ENCODE measurements at regions not wholly inside any gene's neighbourhood (a gene's known extent, or its start where the extent isn't known, plus 50 kb on each side); places are given as distances from the start of the nearest gene placed in this dataset.

GRCh38 chr9:82410306-82410705 lies 421.7 kb downstream of the SPATA31D1 start:
- Histone ChIP-seq H3K27me3 (ENCODE audit: control insufficient read depth, insufficient read depth, low read length, poor library complexity, severe bottlenecking) (no peaks in the 10 kb centered on the region), H3K36me3 (ENCODE audit: control insufficient read depth, insufficient read depth, low read length) (no peaks in the 10 kb centered on the region), H3K4me1 (ENCODE audit: control insufficient read depth, insufficient read depth, low read length) (no peaks in the 10 kb centered on the region), H3K9ac (ENCODE audit: extremely low read depth, low read length, poor library complexity, severe bottlenecking) (no peak overlapping the region), H3K4me3 (ENCODE audit: low read length) (no peak overlapping the region), H3K27ac (ENCODE audit: low read depth, low read length) (no peak overlapping the region), H3K9me3 (ENCODE audit: control insufficient read depth, low read length) (no peaks in the 10 kb centered on the region)
- no peak for TF ChIP-seq CTCF (conservative IDR thresholded peaks at IDR 0.05)
- Mint-ChIP-seq H3K4me1 (no peaks in the 10 kb centered on the region), H3K27ac (no peak overlapping the region), H3K27me3 (ENCODE audit: insufficient read depth) (no peaks in the 10 kb centered on the region), H3K36me3 (ENCODE audit: low read depth) (no peaks in the 10 kb centered on the region), H3K9me3 (no peaks in the 10 kb centered on the region), H3K4me3 (no peak overlapping the region)
- DNase-seq = no peak

GRCh38 chr9:82410866-82411265 lies 422.3 kb downstream of the SPATA31D1 start:
- Histone ChIP-seq H3K9ac (ENCODE audit: extremely low read depth, low read length, poor library complexity, severe bottlenecking) (no peak overlapping the region), H3K36me3 (ENCODE audit: control insufficient read depth, insufficient read depth, low read length) (no peaks in the 10 kb centered on the region), H3K4me1 (ENCODE audit: control insufficient read depth, insufficient read depth, low read length) (no peaks in the 10 kb centered on the region), H3K9me3 (ENCODE audit: control insufficient read depth, low read length) (no peaks in the 10 kb centered on the region), H3K27me3 (ENCODE audit: control insufficient read depth, insufficient read depth, low read length, poor library complexity, severe bottlenecking) (no peaks in the 10 kb centered on the region), H3K4me3 (ENCODE audit: low read length) (no peak overlapping the region), H3K27ac (ENCODE audit: low read depth, low read length) (no peak overlapping the region)
- DNase-seq = no peak
- no peak for TF ChIP-seq CTCF (conservative IDR thresholded peaks at IDR 0.05)
- H3K27me3 Mint-ChIP-seq (ENCODE audit: insufficient read depth) = no peaks in the 10 kb centered on the region
- H3K27ac Mint-ChIP-seq = no peak overlapping the region
- H3K4me1 Mint-ChIP-seq = no peaks in the 10 kb centered on the region
- H3K36me3 Mint-ChIP-seq (ENCODE audit: low read depth) = no peaks in the 10 kb centered on the region
- H3K9me3 Mint-ChIP-seq = no peaks in the 10 kb centered on the region
- H3K4me3 Mint-ChIP-seq = no peak overlapping the region

- H3K27ac ChIP-seq (ENCODE audit: low read depth, low read length) = no peak overlapping the region
- no peak overlapping the region for H3K27ac Mint-ChIP-seq
Measured at GRCh38 chr9:82412586-82413305, 424.2 kb downstream of the SPATA31D1 start.

More at GRCh38 chr9:82412586-82413305, 424.2 kb downstream of the SPATA31D1 start:
- H3K27me3 ChIP-seq (ENCODE audit: control insufficient read depth, insufficient read depth, low read length, poor library complexity, severe bottlenecking) = no peaks in the 10 kb centered on the region
- Mint-ChIP-seq H3K9me3 (no peaks in the 10 kb centered on the region), H3K4me3 (no peak overlapping the region), H3K4me1 (no peaks in the 10 kb centered on the region), H3K36me3 (ENCODE audit: low read depth) (no peaks in the 10 kb centered on the region), H3K27me3 (ENCODE audit: insufficient read depth) (no peaks in the 10 kb centered on the region)
- no peaks in the 10 kb centered on the region for H3K9me3 ChIP-seq (ENCODE audit: control insufficient read depth, low read length)
- no peak overlapping the region for H3K4me3 ChIP-seq (ENCODE audit: low read length)
- TF ChIP-seq CTCF (conservative IDR thresholded peaks at IDR 0.05) = no peak
- DNase-seq = no peak
- H3K4me1 ChIP-seq (ENCODE audit: control insufficient read depth, insufficient read depth, low read length) = no peaks in the 10 kb centered on the region
- H3K9ac ChIP-seq (ENCODE audit: extremely low read depth, low read length, poor library complexity, severe bottlenecking) = no peak overlapping the region
- no peaks in the 10 kb centered on the region for H3K36me3 ChIP-seq (ENCODE audit: control insufficient read depth, insufficient read depth, low read length)
- 88 to 100% methylated on average over 2 of the region's 2 CpGs for WGBS, 2 experiments (ENCODE audit: insufficient coverage in 1 of 2, insufficient read length in 1 of 2)
